ENCODE measurements at regions not wholly inside any gene's neighbourhood (a gene's known extent, or its start where the extent isn't known, plus 50 kb on each side); places are given as distances from the start of the nearest gene placed in this dataset.
"Not testable (repeated sequence)": the region's sequence is repeated elsewhere in the genome, so short reads cannot be mapped to it uniquely, and the experiment has no call there.

DNA sequence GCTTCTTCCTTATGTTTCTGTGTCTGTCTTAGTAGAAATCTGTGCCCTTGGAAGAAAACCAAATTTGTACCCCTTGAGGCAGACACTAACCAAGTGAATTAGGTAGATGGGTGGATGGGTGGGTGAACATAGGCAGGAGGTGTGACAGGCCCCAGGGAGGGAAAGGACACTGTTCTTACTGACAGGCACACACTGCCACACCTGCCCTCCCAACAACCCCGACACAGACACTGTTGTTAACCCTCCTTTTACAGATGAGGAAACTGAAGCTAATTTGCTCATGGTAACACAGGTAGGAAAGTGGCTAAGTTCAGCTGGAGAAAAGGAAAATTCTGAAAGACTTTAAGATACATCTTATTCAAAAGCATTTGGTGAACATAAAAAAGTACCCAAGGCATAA lies 123.9 kb downstream of the LRRC37A3 start:
- TF ChIP-seq ZFP3 (tag by site-specific recombination; IDR thresholded peaks at IDR 0.05; ENCODE audit: low read depth); ZNF354C (tag by site-specific recombination; IDR thresholded peaks at IDR 0.05; ENCODE audit: borderline replicate concordance, low read depth); ZBTB8A (tag by site-specific recombination; IDR thresholded peaks at IDR 0.05); ZNF561 (tag by site-specific recombination; IDR thresholded peaks at IDR 0.05; ENCODE audit: borderline replicate concordance); ZNF510 (tag by site-specific recombination; IDR thresholded peaks at IDR 0.05; ENCODE audit: insufficient replicate concordance); ZNF623 (tag by site-specific recombination; IDR thresholded peaks at IDR 0.05): not testable (repeated sequence)
- TF ChIP-seq, protein P1, sequence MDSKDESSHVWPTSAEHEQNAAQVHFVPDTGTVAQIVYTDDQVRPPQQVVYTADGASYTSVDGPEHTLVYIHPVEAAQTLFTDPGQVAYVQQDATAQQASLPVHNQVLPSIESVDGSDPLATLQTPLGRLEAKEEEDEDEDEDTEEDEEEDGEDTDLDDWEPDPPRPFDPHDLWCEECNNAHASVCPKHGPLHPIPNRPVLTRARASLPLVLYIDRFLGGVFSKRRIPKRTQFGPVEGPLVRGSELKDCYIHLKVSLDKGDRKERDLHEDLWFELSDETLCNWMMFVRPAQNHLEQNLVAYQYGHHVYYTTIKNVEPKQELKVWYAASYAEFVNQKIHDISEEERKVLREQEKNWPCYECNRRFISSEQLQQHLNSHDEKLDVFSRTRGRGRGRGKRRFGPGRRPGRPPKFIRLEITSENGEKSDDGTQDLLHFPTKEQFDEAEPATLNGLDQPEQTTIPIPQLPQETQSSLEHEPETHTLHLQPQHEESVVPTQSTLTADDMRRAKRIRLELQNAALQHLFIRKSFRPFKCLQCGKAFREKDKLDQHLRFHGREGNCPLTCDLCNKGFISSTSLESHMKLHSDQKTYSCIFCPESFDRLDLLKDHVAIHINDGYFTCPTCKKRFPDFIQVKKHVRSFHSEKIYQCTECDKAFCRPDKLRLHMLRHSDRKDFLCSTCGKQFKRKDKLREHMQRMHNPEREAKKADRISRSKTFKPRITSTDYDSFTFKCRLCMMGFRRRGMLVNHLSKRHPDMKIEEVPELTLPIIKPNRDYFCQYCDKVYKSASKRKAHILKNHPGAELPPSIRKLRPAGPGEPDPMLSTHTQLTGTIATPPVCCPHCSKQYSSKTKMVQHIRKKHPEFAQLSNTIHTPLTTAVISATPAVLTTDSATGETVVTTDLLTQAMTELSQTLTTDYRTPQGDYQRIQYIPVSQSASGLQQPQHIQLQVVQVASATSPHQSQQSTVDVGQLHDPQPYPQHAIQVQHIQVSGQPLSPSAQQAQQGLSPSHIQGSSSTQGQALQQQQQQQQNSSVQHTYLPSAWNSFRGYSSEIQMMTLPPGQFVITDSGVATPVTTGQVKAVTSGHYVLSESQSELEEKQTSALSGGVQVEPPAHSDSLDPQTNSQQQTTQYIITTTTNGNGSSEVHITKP (tag by site-specific recombination; IDR thresholded peaks at IDR 0.05) = not testable (repeated sequence)
- TF ChIP-seq, protein P2, sequence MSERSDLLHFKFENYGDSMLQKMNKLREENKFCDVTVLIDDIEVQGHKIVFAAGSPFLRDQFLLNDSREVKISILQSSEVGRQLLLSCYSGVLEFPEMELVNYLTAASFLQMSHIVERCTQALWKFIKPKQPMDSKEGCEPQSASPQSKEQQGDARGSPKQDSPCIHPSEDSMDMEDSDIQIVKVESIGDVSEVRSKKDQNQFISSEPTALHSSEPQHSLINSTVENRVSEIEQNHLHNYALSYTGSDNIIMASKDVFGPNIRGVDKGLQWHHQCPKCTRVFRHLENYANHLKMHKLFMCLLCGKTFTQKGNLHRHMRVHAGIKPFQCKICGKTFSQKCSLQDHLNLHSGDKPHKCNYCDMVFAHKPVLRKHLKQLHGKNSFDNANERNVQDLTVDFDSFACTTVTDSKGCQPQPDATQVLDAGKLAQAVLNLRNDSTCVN (tag by site-specific recombination; optimal IDR thresholded peaks at IDR 0.05) = not testable (repeated sequence)
- TF ChIP-seq, protein P3, sequence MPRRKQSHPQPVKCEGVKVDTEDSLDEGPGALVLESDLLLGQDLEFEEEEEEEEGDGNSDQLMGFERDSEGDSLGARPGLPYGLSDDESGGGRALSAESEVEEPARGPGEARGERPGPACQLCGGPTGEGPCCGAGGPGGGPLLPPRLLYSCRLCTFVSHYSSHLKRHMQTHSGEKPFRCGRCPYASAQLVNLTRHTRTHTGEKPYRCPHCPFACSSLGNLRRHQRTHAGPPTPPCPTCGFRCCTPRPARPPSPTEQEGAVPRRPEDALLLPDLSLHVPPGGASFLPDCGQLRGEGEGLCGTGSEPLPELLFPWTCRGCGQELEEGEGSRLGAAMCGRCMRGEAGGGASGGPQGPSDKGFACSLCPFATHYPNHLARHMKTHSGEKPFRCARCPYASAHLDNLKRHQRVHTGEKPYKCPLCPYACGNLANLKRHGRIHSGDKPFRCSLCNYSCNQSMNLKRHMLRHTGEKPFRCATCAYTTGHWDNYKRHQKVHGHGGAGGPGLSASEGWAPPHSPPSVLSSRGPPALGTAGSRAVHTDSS (tag by site-specific recombination; IDR thresholded peaks at IDR 0.05) = not testable (repeated sequence)
